ENCODE measurements at regions not wholly inside any gene's neighbourhood (a gene's known extent, or its start where the extent isn't known, plus 50 kb on each side); places are given as distances from the start of the nearest gene placed in this dataset.
A peak's percentile ranks its signal among the peaks of the same experiment; 100 is the strongest.
"Not testable (repeated sequence)": the region's sequence is repeated elsewhere in the genome, so short reads cannot be mapped to it uniquely, and the experiment has no call there.

DNA sequence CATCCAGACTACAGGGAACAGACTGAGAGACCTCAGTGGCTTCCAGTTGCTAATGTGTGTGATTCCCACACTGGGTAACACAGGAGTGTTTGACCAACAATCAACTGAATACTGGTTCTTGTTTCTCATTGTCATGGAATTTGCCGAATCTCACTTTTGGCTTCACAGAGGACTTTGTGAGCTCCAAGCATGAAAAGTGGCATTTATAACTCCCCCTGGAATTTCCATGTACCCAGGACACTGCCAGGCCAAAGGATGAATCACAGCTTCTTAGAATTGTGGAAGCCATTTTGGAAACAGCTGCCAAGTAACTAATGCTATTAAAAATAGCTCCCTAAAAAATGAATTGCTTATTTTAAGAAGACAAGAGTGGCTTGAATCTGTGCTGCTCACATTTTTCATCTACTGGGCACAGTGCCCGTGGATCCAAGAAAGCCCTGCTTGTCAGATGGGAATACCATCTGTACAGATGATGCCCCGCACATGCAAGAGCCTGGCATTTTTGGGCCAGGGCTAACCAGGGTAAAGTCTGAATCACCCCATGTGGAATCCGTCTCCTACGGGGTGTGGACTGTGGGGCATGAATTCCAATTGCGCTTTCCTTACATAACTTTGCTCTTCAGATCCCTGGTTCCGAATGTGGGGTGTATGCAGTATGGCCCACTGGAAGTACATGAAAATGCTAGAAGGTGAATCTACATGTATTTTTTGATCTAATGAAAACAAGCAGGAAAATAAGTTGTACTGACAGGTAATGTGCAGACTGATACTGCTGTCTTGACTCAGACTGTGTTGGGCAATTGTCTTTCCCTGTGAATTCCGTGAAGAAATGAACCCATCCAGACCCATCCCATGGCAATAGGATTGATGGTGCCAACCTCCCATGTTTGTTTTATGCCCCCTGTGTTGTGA lies 487.3 kb downstream of the SIPA1L2 start:
- Histone ChIP-seq H3K27ac (ENCODE audit: low read depth in 1 of 3, low read length in 2 of 3) (no peak overlapping the region), H3K36me3 (ENCODE audit: control insufficient read depth in 3 of 3, insufficient read depth in 2 of 3, low read depth in 1 of 3, low read length in 3 of 3) (no peaks in the 10 kb centered on the region), H3K27me3 (ENCODE audit: control insufficient read depth in 3 of 3, insufficient read depth in 3 of 3, low read length in 3 of 3) (no peaks in the 10 kb centered on the region), H3K4me3 (ENCODE audit: low read depth in 1 of 3, low read length in 3 of 3) (no peak overlapping the region), H3K9me3 (ENCODE audit: control insufficient read depth in 2 of 2, insufficient read depth in 1 of 2, low read depth in 1 of 2, low read length in 1 of 2) (peaks cover 0 to 3% of the 10 kb centered on the region in 2 donors), H3K4me1 (ENCODE audit: control insufficient read depth in 3 of 3, insufficient read depth in 2 of 3, low read depth in 1 of 3, low read length in 2 of 3) (no peaks in the 10 kb centered on the region)
- no peak for FAIRE-seq
- 54 to 84% (median 70%) methylated on average over 8 of the region's 8 CpGs for WGBS, 3 donors
- DNase-seq: peak in 1 of 2 donors; percentile 17

DNA sequence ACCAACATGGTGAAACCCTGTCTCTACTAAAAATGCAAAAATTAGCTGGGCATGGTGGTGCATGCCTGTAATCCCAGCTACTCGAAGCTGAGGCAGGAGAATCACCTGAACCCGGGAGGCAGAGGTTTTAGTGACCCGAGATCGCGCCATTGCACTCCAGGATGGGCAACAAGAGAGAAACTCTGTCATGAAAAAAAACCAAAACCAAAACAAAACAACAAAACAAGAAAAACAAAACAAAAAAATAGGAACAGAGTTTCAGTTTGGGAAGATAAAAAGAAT lies 488.8 kb downstream of the SIPA1L2 start:
- H3K9me3 ChIP-seq (ENCODE audit: control insufficient read depth in 2 of 2, insufficient read depth in 1 of 2, low read depth in 1 of 2, low read length in 1 of 2); DNase-seq; H3K4me1 ChIP-seq (ENCODE audit: control insufficient read depth in 3 of 3, insufficient read depth in 2 of 3, low read depth in 1 of 3, low read length in 2 of 3); H3K4me3 ChIP-seq (ENCODE audit: low read depth in 1 of 3, low read length in 3 of 3); H3K36me3 ChIP-seq (ENCODE audit: control insufficient read depth in 3 of 3, insufficient read depth in 2 of 3, low read depth in 1 of 3, low read length in 3 of 3); H3K27ac ChIP-seq (ENCODE audit: low read depth in 1 of 3, low read length in 2 of 3); FAIRE-seq; H3K27me3 ChIP-seq (ENCODE audit: control insufficient read depth in 3 of 3, insufficient read depth in 3 of 3, low read length in 3 of 3): not testable (repeated sequence)
- 78 to 86% (median 80%) methylated on average over 5 of the region's 5 CpGs for WGBS, 3 donors

DNA sequence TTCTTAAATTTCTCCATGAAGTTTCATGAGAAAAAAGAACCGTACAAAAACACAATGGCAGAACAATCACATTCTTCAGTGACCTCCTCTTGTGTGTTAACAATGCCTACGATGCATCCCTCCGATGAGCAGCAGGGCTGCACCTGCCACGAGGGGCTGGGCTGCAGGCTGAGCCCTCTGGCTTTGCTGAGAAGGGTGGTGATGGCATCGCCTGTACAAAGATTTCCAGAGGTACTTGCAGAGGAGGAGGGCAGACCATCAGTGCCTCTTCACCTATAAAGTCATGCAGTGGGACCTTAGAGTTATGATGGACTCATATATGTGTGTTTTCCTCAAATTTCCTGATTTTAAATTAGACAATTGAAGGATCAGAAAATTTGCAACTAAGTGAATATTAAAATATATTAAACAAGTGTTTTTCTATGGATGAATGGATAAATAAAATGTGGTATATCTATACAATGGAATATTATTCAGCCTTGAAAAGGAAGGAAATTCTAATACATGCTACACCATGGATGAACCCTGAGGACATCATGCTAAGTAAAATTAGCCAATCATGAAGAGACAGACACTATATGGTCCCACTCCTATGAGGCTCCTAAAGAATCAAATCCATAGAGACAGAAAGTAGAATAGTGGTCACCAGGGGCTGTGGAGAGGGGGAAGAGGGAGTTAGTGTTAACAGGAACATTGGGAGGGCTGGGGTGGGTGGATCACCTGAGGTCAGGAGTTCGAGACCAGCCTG lies 489.3 kb downstream of the SIPA1L2 start:
- H3K4me1 ChIP-seq (ENCODE audit: control insufficient read depth in 3 of 3, insufficient read depth in 2 of 3, low read depth in 1 of 3, low read length in 2 of 3): no peaks in the 10 kb centered on the region
- no peak for DNase-seq
- WGBS, 3 donors: 64 to 79% (median 73%) methylated on average over 6 of the region's 6 CpGs
- H3K27me3 ChIP-seq (ENCODE audit: control insufficient read depth in 3 of 3, insufficient read depth in 3 of 3, low read length in 3 of 3): no peaks in the 10 kb centered on the region
- no peaks in the 10 kb centered on the region for H3K36me3 ChIP-seq (ENCODE audit: control insufficient read depth in 3 of 3, insufficient read depth in 2 of 3, low read depth in 1 of 3, low read length in 3 of 3)
- FAIRE-seq: no peak
- H3K27ac ChIP-seq (ENCODE audit: low read depth in 1 of 3, low read length in 2 of 3): no peak overlapping the region
- H3K9me3 ChIP-seq (ENCODE audit: control insufficient read depth in 2 of 2, insufficient read depth in 1 of 2, low read depth in 1 of 2, low read length in 1 of 2): peaks cover 0 to 3% of the 10 kb centered on the region in 2 donors
- H3K4me3 ChIP-seq (ENCODE audit: low read depth in 1 of 3, low read length in 3 of 3): no peak overlapping the region

DNA sequence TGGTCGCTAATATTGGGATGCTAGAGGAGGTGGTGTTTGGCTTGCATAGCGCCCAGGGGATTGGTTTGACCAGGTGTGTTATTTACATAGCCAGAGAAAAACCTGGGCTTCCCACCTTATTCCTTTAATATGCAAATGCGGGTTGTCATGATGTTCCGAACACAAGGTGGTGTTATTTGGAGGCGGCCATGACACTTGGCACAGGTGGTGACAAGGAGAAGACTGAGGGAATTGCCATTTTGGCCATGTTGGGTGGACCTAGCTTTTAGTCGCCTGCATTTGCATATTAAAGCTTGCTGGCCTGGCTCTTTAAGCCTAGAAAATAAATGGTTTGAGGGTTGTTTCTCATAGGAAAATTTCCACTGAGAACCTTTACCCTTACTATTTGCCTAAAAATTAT lies 490.5 kb downstream of the SIPA1L2 start:
- no peak overlapping the region for H3K4me3 ChIP-seq (ENCODE audit: low read depth in 1 of 3, low read length in 3 of 3)
- no peaks in the 10 kb centered on the region for H3K36me3 ChIP-seq (ENCODE audit: control insufficient read depth in 3 of 3, insufficient read depth in 2 of 3, low read depth in 1 of 3, low read length in 3 of 3)
- peaks cover 0 to 3% of the 10 kb centered on the region in 2 donors for H3K9me3 ChIP-seq (ENCODE audit: control insufficient read depth in 2 of 2, insufficient read depth in 1 of 2, low read depth in 1 of 2, low read length in 1 of 2)
- DNase-seq: no peak
- 87 to 95% (median 90%) methylated on average over 6 of the region's 6 CpGs for WGBS, 3 donors
- H3K27me3 ChIP-seq (ENCODE audit: control insufficient read depth in 3 of 3, insufficient read depth in 3 of 3, low read length in 3 of 3): no peaks in the 10 kb centered on the region
- no peak for FAIRE-seq
- H3K27ac ChIP-seq (ENCODE audit: low read depth in 1 of 3, low read length in 2 of 3): no peak overlapping the region
- no peaks in the 10 kb centered on the region for H3K4me1 ChIP-seq (ENCODE audit: control insufficient read depth in 3 of 3, insufficient read depth in 2 of 3, low read depth in 1 of 3, low read length in 2 of 3)

DNA sequence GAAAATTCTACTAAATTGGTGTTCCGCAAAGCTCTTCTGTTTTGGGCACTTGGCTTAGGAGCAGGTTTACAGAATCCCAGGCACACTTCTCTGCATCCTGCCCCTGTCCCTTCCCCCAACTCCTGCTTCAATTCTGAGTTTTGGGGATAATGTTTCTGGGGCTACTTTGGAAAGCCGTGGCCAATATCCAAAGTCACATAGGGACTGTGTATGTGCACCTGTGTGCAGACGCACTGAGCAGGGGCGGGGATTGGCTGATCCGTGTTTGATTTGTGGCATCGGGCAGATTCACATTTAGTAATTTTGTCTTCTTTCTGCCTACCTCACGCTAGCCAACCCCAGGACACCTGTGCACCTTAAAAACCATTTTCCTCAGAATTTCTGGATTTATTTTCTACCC lies 491.9 kb downstream of the SIPA1L2 start:
- H3K27ac ChIP-seq (ENCODE audit: low read depth in 1 of 3, low read length in 2 of 3): no peak overlapping the region
- H3K27me3 ChIP-seq (ENCODE audit: control insufficient read depth in 3 of 3, insufficient read depth in 3 of 3, low read length in 3 of 3): no peaks in the 10 kb centered on the region
- WGBS, 3 donors: 75 to 82% (median 78%) methylated on average over 7 of the region's 7 CpGs
- no peaks in the 10 kb centered on the region for H3K4me1 ChIP-seq (ENCODE audit: control insufficient read depth in 3 of 3, insufficient read depth in 2 of 3, low read depth in 1 of 3, low read length in 2 of 3)
- H3K36me3 ChIP-seq (ENCODE audit: control insufficient read depth in 3 of 3, insufficient read depth in 2 of 3, low read depth in 1 of 3, low read length in 3 of 3): no peaks in the 10 kb centered on the region
- H3K4me3 ChIP-seq (ENCODE audit: low read depth in 1 of 3, low read length in 3 of 3): no peak overlapping the region
- peaks cover 0 to 3% of the 10 kb centered on the region in 2 donors for H3K9me3 ChIP-seq (ENCODE audit: control insufficient read depth in 2 of 2, insufficient read depth in 1 of 2, low read depth in 1 of 2, low read length in 1 of 2)
- FAIRE-seq: no peak
- DNase-seq: no peak

DNA sequence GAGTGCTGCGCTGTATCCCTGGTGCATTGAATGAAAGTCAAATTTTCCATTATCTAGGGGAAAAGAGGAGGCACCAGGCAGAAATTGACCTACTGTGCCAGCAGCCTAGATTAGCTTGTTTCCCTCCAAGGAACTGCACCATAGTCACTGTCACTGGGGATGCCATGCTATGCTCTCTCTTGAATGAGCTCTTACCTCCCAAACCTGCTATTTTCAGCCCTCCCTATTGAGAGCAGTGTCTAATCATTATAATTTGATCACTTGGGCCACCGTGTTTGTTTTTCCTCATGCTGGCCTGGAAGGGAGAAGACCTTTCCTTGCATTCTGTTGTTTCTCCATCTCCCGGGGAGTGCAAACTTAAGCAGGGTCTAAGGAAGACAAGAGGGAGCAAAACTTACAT lies 492.9 kb downstream of the SIPA1L2 start:
- Histone ChIP-seq H3K36me3 (ENCODE audit: control insufficient read depth in 3 of 3, insufficient read depth in 2 of 3, low read depth in 1 of 3, low read length in 3 of 3) (no peaks in the 10 kb centered on the region), H3K4me3 (ENCODE audit: low read depth in 1 of 3, low read length in 3 of 3) (no peak overlapping the region), H3K4me1 (ENCODE audit: control insufficient read depth in 3 of 3, insufficient read depth in 2 of 3, low read depth in 1 of 3, low read length in 2 of 3) (no peaks in the 10 kb centered on the region), H3K9me3 (ENCODE audit: control insufficient read depth in 2 of 2, insufficient read depth in 1 of 2, low read depth in 1 of 2, low read length in 1 of 2) (peaks cover 0 to 3% of the 10 kb centered on the region in 2 donors), H3K27ac (ENCODE audit: low read depth in 1 of 3, low read length in 2 of 3) (no peak overlapping the region), H3K27me3 (ENCODE audit: control insufficient read depth in 3 of 3, insufficient read depth in 3 of 3, low read length in 3 of 3) (no peaks in the 10 kb centered on the region)
- DNase-seq: no peak
- no peak for FAIRE-seq
- WGBS, 3 donors: 56 to 72% (median 64%) methylated on average over 3 of the region's 3 CpGs

DNA sequence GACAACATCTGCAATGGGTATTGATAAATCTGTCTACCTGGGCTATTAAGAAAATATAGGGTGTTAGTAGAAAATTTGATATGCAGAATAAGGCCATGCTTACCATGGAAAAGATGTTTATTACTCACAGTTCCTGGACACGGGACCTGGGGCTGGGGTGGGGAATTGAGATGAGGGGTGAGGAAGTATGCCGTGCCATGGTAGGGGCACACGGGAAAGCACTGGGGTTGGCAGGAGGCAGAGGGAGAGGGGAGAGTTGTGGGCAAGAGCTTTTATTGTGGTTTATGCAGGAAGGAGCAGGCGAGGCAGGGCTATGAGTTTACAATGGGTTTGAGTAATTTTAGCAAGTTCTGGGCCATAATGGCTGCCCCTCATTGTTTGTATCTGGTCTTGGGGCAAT lies 493.8 kb downstream of the SIPA1L2 start:
- Histone ChIP-seq H3K27ac (ENCODE audit: low read depth in 1 of 3, low read length in 2 of 3) (no peak overlapping the region), H3K36me3 (ENCODE audit: control insufficient read depth in 3 of 3, insufficient read depth in 2 of 3, low read depth in 1 of 3, low read length in 3 of 3) (no peaks in the 10 kb centered on the region), H3K27me3 (ENCODE audit: control insufficient read depth in 3 of 3, insufficient read depth in 3 of 3, low read length in 3 of 3) (no peaks in the 10 kb centered on the region), H3K4me3 (ENCODE audit: low read depth in 1 of 3, low read length in 3 of 3) (no peak overlapping the region), H3K4me1 (ENCODE audit: control insufficient read depth in 3 of 3, insufficient read depth in 2 of 3, low read depth in 1 of 3, low read length in 2 of 3) (no peaks in the 10 kb centered on the region), H3K9me3 (ENCODE audit: control insufficient read depth in 2 of 2, insufficient read depth in 1 of 2, low read depth in 1 of 2, low read length in 1 of 2) (peaks cover 0 to 6% of the 10 kb centered on the region in 2 donors)
- no peak for FAIRE-seq
- DNase-seq: no peak
- WGBS, 3 donors: 76 to 87% (median 85%) methylated on average over 4 of the region's 4 CpGs

DNA sequence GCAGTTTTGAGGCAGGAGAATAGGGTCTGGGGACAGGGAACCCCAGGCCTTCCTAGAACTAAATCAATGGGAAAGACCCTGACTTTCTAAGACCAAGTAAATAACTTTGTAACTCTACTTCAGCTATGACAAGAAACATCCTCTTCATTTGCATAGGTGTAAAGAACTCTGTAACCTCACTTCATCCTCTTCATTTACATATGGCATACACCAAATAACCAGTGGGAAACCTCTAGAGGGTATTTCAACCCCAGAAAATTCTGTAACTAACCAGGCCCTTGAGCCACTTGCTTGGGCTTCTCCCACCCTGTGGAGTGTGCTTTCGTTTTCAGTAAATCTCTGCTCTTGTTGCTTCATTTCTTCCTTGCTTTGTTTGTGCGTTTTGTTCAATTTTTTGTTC lies 495.6 kb downstream of the SIPA1L2 start:
- no peak for FAIRE-seq
- Histone ChIP-seq H3K27ac (ENCODE audit: low read depth in 1 of 3, low read length in 2 of 3) (no peak overlapping the region), H3K9me3 (ENCODE audit: control insufficient read depth in 2 of 2, insufficient read depth in 1 of 2, low read depth in 1 of 2, low read length in 1 of 2) (peaks cover 0 to 9% of the 10 kb centered on the region in 2 donors), H3K36me3 (ENCODE audit: control insufficient read depth in 3 of 3, insufficient read depth in 2 of 3, low read depth in 1 of 3, low read length in 3 of 3) (no peaks in the 10 kb centered on the region), H3K4me1 (ENCODE audit: control insufficient read depth in 3 of 3, insufficient read depth in 2 of 3, low read depth in 1 of 3, low read length in 2 of 3) (no peaks in the 10 kb centered on the region), H3K27me3 (ENCODE audit: control insufficient read depth in 3 of 3, insufficient read depth in 3 of 3, low read length in 3 of 3) (no peaks in the 10 kb centered on the region), H3K4me3 (ENCODE audit: low read depth in 1 of 3, low read length in 3 of 3) (no peak overlapping the region)
- WGBS, 3 donors: 55 to 77% (median 72%) methylated on average over 2 of the region's 2 CpGs
- DNase-seq: no peak

Data from small intestine (tissue), 7 donors.